IMR-90 (cell line): ENCODE measurements at regions not wholly inside any gene's neighbourhood (a gene's known extent, or its start where the extent isn't known, plus 50 kb on each side); places are given as distances from the start of the nearest gene placed in this dataset.

ENCODE experiments used
- ATAC-seq: fragments of 200-7000 bp; cut with Tn5 transposase; 2 replicates; pipeline ENCODE4 v1.9.1; 2020; ENCODE audit warnings: low read depth, mild to moderate bottlenecking, moderate library complexity
- BruUV-seq: library from RNA; stranded (reverse); fragments of 400-500 nt; replicated peaks from 2 replicates; lab custom pipeline; 2021; lab: Mats Ljungman, UMichigan
- CTCF ChIA-PET: fragments of 300-600 bp; formaldehyde crosslinking; extraction: SDS; loops from one replicate; lab custom pipeline; 2021; ENCODE audit warnings: antibody characterized with exemption; lab: Yijun Ruan, JAX
- POLR2A ChIA-PET: fragments of 300-600 bp; sonication (Branson Sonifier 250); formaldehyde crosslinking; loops from one replicate; lab custom pipeline; 2022; ENCODE audit warnings: antibody characterized with exemption; ENCODE audit not compliant: unreplicated experiment; lab: Charles Lee
- DNase-seq: peaks from one replicate; pipeline ENCODE4 v3.0.0; 2013
- H2AFZ ChIP-seq: replicated peaks from 2 replicates; pipeline ENCODE3; 2013; ENCODE audit warnings: low read length, mild to moderate bottlenecking; ENCODE audit not compliant: poor library complexity
- H2AK5ac ChIP-seq: 2 replicates; pipeline ENCODE4 v1.6.1; 2013; ENCODE audit warnings: low read depth, low read length, inconsistent platforms
- H2AK9ac ChIP-seq: replicated peaks from 2 replicates; pipeline ENCODE3; 2013; ENCODE audit warnings: mild to moderate bottlenecking, low read depth, low read length, moderate library complexity; ENCODE audit not compliant: poor library complexity
- H2BK120ac ChIP-seq: 2 replicates; pipeline ENCODE4 v1.6.1; 2013; ENCODE audit warnings: low read depth, low read length, inconsistent platforms
- H2BK15ac ChIP-seq: 3 replicates; pipeline ENCODE4 v1.6.1; 2013; ENCODE audit warnings: low read depth, low read length, inconsistent platforms
- H2BK20ac ChIP-seq: 2 replicates; pipeline ENCODE4 v1.6.1; 2013; ENCODE audit warnings: low read depth, mild to moderate bottlenecking, inconsistent platforms, low read length, moderate library complexity
- H2BK5ac ChIP-seq: 2 replicates; pipeline ENCODE4 v1.6.1; 2013; ENCODE audit warnings: mild to moderate bottlenecking, low read depth, low read length, inconsistent platforms; ENCODE audit not compliant: poor library complexity, severe bottlenecking
- H3K14ac ChIP-seq: replicated peaks from 2 replicates; pipeline ENCODE4 v1.6.1; 2013; ENCODE audit warnings: low read depth, low read length, inconsistent platforms
- H3K18ac ChIP-seq: 2 replicates; pipeline ENCODE4 v1.6.1; 2013; ENCODE audit warnings: low read depth, low read length, control low read depth
- H3K23ac ChIP-seq: 2 replicates; pipeline ENCODE4 v1.6.1; 2013; ENCODE audit warnings: low read depth, low read length, inconsistent platforms
- H3K27ac ChIP-seq: 2 replicates; pipeline ENCODE4 v1.5.1; 2013; ENCODE audit warnings: mild to moderate bottlenecking, control low read depth, low read length; ENCODE audit not compliant: insufficient read depth
- H3K27me3 ChIP-seq: 2 replicates; pipeline ENCODE4 v1.6.1; 2013; ENCODE audit warnings: low read length; ENCODE audit not compliant: control insufficient read depth, insufficient read depth
- H3K36me3 ChIP-seq: 2 replicates; pipeline ENCODE4 v1.6.1; 2013; ENCODE audit warnings: low read length, mixed read lengths; ENCODE audit not compliant: control insufficient read depth, insufficient read depth
- H3K4ac ChIP-seq: 2 replicates; pipeline ENCODE4 v1.6.1; 2013; ENCODE audit warnings: low read depth, low read length, inconsistent platforms
- H3K4me1 ChIP-seq: 2 replicates; pipeline ENCODE4 v1.6.1; 2013; ENCODE audit warnings: low read length, mixed read lengths; ENCODE audit not compliant: control insufficient read depth, insufficient read depth
- H3K4me2 ChIP-seq: 2 replicates; pipeline ENCODE4 v1.6.1; 2013; ENCODE audit warnings: low read depth, mild to moderate bottlenecking, control low read depth, low read length, moderate library complexity
- H3K4me3 ChIP-seq: 2 replicates; pipeline ENCODE4 v1.5.1; 2013; ENCODE audit warnings: low read depth, mild to moderate bottlenecking, control low read depth, low read length, moderate library complexity; ENCODE audit not compliant: insufficient read depth
- H3K56ac ChIP-seq: 2 replicates; pipeline ENCODE4 v1.6.1; 2013; ENCODE audit warnings: low read length, inconsistent platforms; ENCODE audit not compliant: insufficient read depth; ENCODE audit errors: extremely low read depth
- H3K79me1 ChIP-seq, 2 experiments: 2 replicates each; pipeline ENCODE4 v1.6.1; 2013; ENCODE audit warnings: low read length in 2 of 2, inconsistent platforms in 1 of 2, low read depth in 1 of 2
- H3K9ac ChIP-seq: 2 replicates; pipeline ENCODE4 v1.6.1; 2013; ENCODE audit warnings: low read depth, low read length, control low read depth
- H3K9me1 ChIP-seq: 2 replicates; pipeline ENCODE4 v1.6.1; 2013; ENCODE audit warnings: low read length, inconsistent platforms; ENCODE audit not compliant: insufficient read depth
- H3K9me3 ChIP-seq: 2 replicates; pipeline ENCODE4 v1.6.1; 2013; ENCODE audit warnings: low read length; ENCODE audit not compliant: control insufficient read depth, insufficient read depth
- H4K20me1 ChIP-seq: 2 replicates; pipeline ENCODE4 v1.6.1; 2013; ENCODE audit warnings: low read length, inconsistent platforms; ENCODE audit not compliant: insufficient read depth
- H4K5ac ChIP-seq: 2 replicates; pipeline ENCODE4 v1.6.1; 2013; ENCODE audit warnings: mild to moderate bottlenecking, low read depth, low read length, control low read depth
- H4K8ac ChIP-seq, 2 experiments: 2 replicates each; pipeline ENCODE4 v1.6.1; 2013; ENCODE audit warnings: low read depth in 2 of 2, low read length in 2 of 2, control low read depth in 1 of 2, inconsistent platforms in 1 of 2
- H4K91ac ChIP-seq: 2 replicates; pipeline ENCODE4 v1.6.1; 2013; ENCODE audit warnings: low read depth, low read length, inconsistent platforms; ENCODE audit not compliant: insufficient read depth
- FOS ChIP-seq: fragments of 150-350 bp; IDR thresholded peaks from 2 replicates; pipeline ENCODE4 v1.6.1; 2016; ENCODE audit warnings: low read depth, low read length
- MAFK ChIP-seq: IDR thresholded peaks from 2 replicates; pipeline ENCODE4 v1.6.1; 2012; ENCODE audit warnings: low read depth, low read length, improper control_type of control experiment
- MAZ ChIP-seq: IDR thresholded peaks from 2 replicates; pipeline ENCODE4 v1.6.1; 2012; ENCODE audit warnings: low read depth, mild to moderate bottlenecking, low read length, improper control_type of control experiment, moderate library complexity, borderline replicate concordance
- MXI1 ChIP-seq: IDR thresholded peaks from 2 replicates; pipeline ENCODE4 v1.6.1; 2012; ENCODE audit warnings: low read depth, mild to moderate bottlenecking, low read length, moderate library complexity, borderline replicate concordance
- RAD21 ChIP-seq: IDR thresholded peaks from 2 replicates; pipeline ENCODE4 v1.6.1; 2012; ENCODE audit warnings: low read length, improper control_type of control experiment
- RFX5 ChIP-seq: IDR thresholded peaks from 2 replicates; pipeline ENCODE4 v1.8.0; 2012; ENCODE audit warnings: low read depth, mild to moderate bottlenecking, low read length, moderate library complexity
- USF2 ChIP-seq: fragments of 150-350 bp; IDR thresholded peaks from 2 replicates; pipeline ENCODE4 v1.6.1; 2017; ENCODE audit warnings: mild to moderate bottlenecking, antibody characterized with exemption, low read length, low read depth
- WGBS, 2 experiments: methylation state at CpG; one replicate each; pipeline versions ENCODE4 v1.1.5 to v1.1.7; 2013; ENCODE audit warnings: missing lambda C conversion rate in 2 of 2; ENCODE audit not compliant: insufficient read length in 1 of 2; ENCODE audit errors: extremely low coverage in 2 of 2; 5-methylcytosine and 5-hydroxymethylcytosine counted together
- dilution Hi-C: fragments of 300-500 bp; cut with HindIII; formaldehyde crosslinking; loops from one replicate; pipeline ENCODE4 v1.14.3; 2018; ENCODE audit warnings: low sequenced_read_pairs; ENCODE audit not compliant: unreplicated experiment
- in situ Hi-C: fragments of 300-500 bp; cut with MboI; formaldehyde crosslinking; loops from 3 replicates; pipeline ENCODE4 v1.14.3; 2019; ENCODE audit warnings: low sequenced_read_pairs, inconsistent platforms, mixed read lengths
- intact Hi-C: fragments of 100-400 bp; cut with micrococcal nuclease; formaldehyde crosslinking; loops from 2 replicates; pipeline ENCODE4 v1.10.0; 2022

GRCh38 chr10:128500642-128501041, 374.4 kb upstream of the MKI67 start:
- peaks cover 57% of the 10 kb centered on the region for H3K9me3 ChIP-seq
- no peaks in the 10 kb centered on the region for H3K79me1 ChIP-seq
- no peak overlapping the region for H4K8ac ChIP-seq
- POLR2A ChIA-PET = no interaction called here
- ATAC-seq (no peak), DNase-seq (no peak)
- H3K18ac ChIP-seq = no peak overlapping the region
- no peaks in the 10 kb centered on the region for H3K27me3 ChIP-seq
- H3K36me3 ChIP-seq = no peaks in the 10 kb centered on the region
- no peaks in the 10 kb centered on the region for H3K4me1 ChIP-seq
- H4K5ac ChIP-seq = no peak overlapping the region
- no peak overlapping the region for H2AK5ac ChIP-seq
- H3K56ac ChIP-seq = no peak overlapping the region
- TF ChIP-seq RFX5 (no peak), MXI1 (no peak), FOS (no peak), USF2 (no peak), MAZ (no peak), MAFK (no peak), RAD21 (no peak)
- no peak overlapping the region for H2BK120ac ChIP-seq
- no peak overlapping the region for H3K4me3 ChIP-seq
- in situ Hi-C loops = no loop called here
- WGBS, 2 experiments = 64% methylated on average over 5 of the region's 18 CpGs; no CpG with 5 or more reads in 1 of the 2 experiments
- H2BK15ac ChIP-seq = no peak overlapping the region
- no peak overlapping the region for H3K23ac ChIP-seq
- H2AFZ ChIP-seq = no peak overlapping the region
- no peak overlapping the region for H2BK20ac ChIP-seq
- H2BK5ac ChIP-seq = no peak overlapping the region
- H3K9ac ChIP-seq = no peak overlapping the region
- no peak overlapping the region for H4K91ac ChIP-seq
- H2AK9ac ChIP-seq = no peak overlapping the region
- CTCF ChIA-PET = no interaction called here
- H3K4ac ChIP-seq = no peak overlapping the region
- H4K20me1 ChIP-seq = no peaks in the 10 kb centered on the region
- H3K14ac ChIP-seq = no peak overlapping the region
- H3K4me2 ChIP-seq = no peak overlapping the region
- intact Hi-C loops = no loop called here
- dilution Hi-C loops = no loop called here
- H3K9me1 ChIP-seq = no peaks in the 10 kb centered on the region
- no TSS peak for BruUV-seq
- H3K27ac ChIP-seq = no peak overlapping the region
